HAP-1 (cell line): ENCODE measurements at regions not wholly inside any gene's neighbourhood (a gene's known extent, or its start where the extent isn't known, plus 50 kb on each side); places are given as distances from the start of the nearest gene placed in this dataset.
"Not testable (repeated sequence)": the region's sequence is repeated elsewhere in the genome, so short reads cannot be mapped to it uniquely, and the experiment has no call there.

Source experiments
- DNase-seq, 2 experiments: peaks; one replicate each; pipeline ENCODE4 v3.0.0-alpha.2; 2016 to 2020; ENCODE audit warnings: low spot score in 2 of 2
- H3K27me3 ChIP-seq: fragments of 250-450 bp; sonication (Bioruptor Pico); 2 replicates; pipeline ENCODE4 v1.5.1; 2020; ENCODE audit warnings: low read depth, mild to moderate bottlenecking, moderate library complexity
- H3K36me3 ChIP-seq: fragments of 250-450 bp; sonication (Bioruptor Pico); replicated peaks from 2 replicates; pipeline ENCODE4 v1.5.1; 2020; ENCODE audit warnings: mild to moderate bottlenecking
- H3K4me1 ChIP-seq: fragments of 250-450 bp; sonication (Bioruptor Pico); 2 replicates; pipeline ENCODE4 v1.5.1; 2020; ENCODE audit warnings: mild to moderate bottlenecking
- H3K4me3 ChIP-seq: fragments of 250-450 bp; sonication (Bioruptor Pico); 2 replicates; pipeline ENCODE4 v1.5.1; 2020; ENCODE audit warnings: mild to moderate bottlenecking, moderate library complexity
- H3K9me3 ChIP-seq: fragments of 250-450 bp; sonication (Bioruptor Pico); 2 replicates; pipeline ENCODE4 v1.5.1; 2020; ENCODE audit warnings: mild to moderate bottlenecking, moderate library complexity
- in situ Hi-C: fragments of 300-500 bp; cut with MboI; formaldehyde crosslinking; loops from 3 replicates; pipeline ENCODE4 v1.14.3; 2020; ENCODE audit warnings: low sequenced_read_pairs, inconsistent platforms, mixed read lengths

DNA sequence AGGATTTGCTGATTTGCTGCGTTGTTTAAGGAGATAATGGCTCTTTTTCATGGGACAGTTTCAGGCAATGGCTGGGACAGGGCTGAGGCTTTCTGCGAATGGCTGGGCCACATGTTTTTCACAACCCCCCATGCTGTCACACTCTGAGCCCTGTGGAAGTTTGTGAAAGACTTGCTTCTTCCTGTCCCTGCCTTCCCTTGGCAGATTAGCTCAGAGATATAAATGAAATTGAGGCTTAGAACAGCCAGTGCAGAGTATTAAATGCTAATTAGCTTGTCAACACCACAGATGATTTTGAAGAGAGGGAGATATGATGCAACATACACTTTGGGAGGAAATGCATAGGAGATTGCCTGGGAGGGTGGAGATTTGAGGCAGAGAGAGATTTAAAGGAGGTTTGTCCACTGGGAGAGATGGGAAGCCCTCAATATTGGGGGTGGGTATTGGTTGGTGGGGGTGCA is 232.0 kb downstream of the SH2D4B start:
- no peaks in the 10 kb centered on the region for H3K36me3 ChIP-seq
- DNase-seq, result no peak
- H3K9me3 ChIP-seq, result no peaks in the 10 kb centered on the region

DNA sequence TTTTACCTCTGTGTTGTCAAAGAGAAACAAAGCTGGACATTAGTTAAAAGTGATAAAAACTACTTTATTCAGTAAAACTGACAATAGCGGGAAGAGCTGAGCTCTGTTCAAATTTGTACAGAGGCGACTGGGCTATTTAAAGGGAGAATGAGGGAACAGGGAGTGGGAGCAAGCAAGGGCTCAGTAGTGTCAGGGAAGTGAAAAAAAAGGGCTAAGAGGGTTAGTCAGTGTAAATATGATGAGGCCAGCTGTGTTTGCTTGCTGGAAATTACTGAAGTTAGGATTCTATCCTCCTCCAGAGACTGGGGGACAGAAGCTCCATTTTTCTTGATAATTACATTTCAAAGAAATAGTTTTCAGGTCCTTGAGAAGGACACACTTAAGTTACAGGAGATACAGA is 232.5 kb downstream of the SH2D4B start:
- in situ Hi-C loops, result no loop called here
- no peak overlapping the region for H3K4me3 ChIP-seq
- DNase-seq, result no peak
- no peaks in the 10 kb centered on the region for H3K9me3 ChIP-seq
- H3K4me1 ChIP-seq, result no peaks in the 10 kb centered on the region
- no peaks in the 10 kb centered on the region for H3K36me3 ChIP-seq
- no peaks in the 10 kb centered on the region for H3K27me3 ChIP-seq

More for the DNA sequence above, 232.0 kb downstream of the SH2D4B start:
- no peaks in the 10 kb centered on the region for H3K27me3 ChIP-seq
- H3K4me3 ChIP-seq, result no peak overlapping the region
- in situ Hi-C loops, result no loop called here
- no peaks in the 10 kb centered on the region for H3K4me1 ChIP-seq

DNA sequence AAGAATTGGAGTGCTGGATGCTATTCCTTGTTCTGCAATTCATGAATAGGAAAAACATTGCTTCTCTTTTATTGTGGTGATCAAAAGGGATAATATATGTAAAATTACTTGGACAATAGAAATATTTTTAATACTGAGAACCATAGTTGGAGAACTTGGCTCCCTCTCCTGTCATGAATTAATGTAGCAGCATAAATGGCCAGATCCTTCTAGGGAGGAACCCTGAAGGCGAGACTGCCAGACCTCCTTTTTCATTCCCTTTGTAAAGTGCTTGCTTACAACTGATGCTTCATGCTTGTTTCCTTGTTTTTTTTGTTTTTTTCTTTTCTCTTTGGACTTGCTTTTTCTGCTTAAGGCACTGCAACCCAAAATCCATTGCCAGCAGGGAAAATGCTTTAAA is 233.6 kb downstream of the SH2D4B start:
- H3K4me1 ChIP-seq, result no peaks in the 10 kb centered on the region
- H3K9me3 ChIP-seq, result no peaks in the 10 kb centered on the region
- no peaks in the 10 kb centered on the region for H3K36me3 ChIP-seq
- no peak overlapping the region for H3K4me3 ChIP-seq
- in situ Hi-C loops, result no loop called here
- H3K27me3 ChIP-seq, result no peaks in the 10 kb centered on the region
- no peak for DNase-seq

DNA sequence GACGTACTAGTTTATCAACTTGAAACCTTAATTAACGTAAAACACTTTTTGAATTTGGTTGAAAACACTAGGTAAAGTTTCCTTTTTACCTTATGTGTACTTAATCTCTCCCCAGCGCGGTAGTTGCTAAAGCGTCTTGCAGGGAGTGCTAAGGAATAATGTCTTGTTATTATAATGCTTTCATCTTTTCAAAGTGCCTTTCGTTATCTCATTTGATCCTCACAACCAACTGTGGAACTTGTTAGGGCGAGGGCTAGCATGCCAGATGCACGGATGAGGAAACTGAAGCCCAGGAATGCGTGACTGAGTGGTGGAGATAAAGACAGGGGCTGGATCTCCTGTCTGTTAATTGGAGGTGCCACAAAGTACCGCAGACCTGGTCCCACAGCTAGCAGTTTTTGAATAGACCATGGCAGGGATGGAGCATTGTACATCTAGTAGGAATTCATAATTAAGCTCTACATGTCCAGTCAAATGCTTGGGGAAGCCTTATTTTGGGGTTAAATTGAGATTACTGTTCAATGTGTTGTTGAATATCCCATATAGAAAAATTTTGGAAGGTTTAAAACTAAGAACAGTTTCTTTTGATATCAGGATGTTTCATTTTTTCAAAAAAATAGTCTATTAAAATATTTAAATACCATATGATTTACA is 234.3 kb downstream of the SH2D4B start:
- no peaks in the 10 kb centered on the region for H3K27me3 ChIP-seq
- H3K9me3 ChIP-seq, result no peaks in the 10 kb centered on the region
- in situ Hi-C loops, result no loop called here
- DNase-seq, result no peak
- H3K4me1 ChIP-seq, result no peaks in the 10 kb centered on the region
- no peaks in the 10 kb centered on the region for H3K36me3 ChIP-seq
- H3K4me3 ChIP-seq, result no peak overlapping the region

DNA sequence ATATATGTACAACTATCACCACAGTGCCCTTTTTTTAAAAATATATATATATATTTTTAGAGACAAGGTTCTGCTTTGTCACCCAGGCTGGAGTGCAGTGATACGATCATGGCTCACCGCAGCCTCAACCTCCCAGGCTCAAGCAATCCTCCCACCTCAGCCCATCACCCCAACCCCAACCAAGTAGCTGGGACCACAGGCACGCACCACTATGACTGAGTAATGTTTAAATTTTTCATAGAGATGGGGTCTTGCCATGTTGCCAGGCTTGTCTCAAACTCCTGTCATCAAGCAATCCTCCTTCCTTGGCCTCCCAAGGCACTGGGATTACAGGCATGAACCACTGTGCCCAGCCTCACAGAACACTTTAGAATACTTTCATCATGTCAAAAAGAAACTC is 234.9 kb downstream of the SH2D4B start:
- in situ Hi-C loops, result no loop called here
- Histone ChIP-seq H3K27me3 (no peaks in the 10 kb centered on the region), H3K36me3 (no peaks in the 10 kb centered on the region), H3K4me1 (no peaks in the 10 kb centered on the region), H3K4me3 (no peak overlapping the region), H3K9me3 (no peaks in the 10 kb centered on the region)
- no peak for DNase-seq

DNA sequence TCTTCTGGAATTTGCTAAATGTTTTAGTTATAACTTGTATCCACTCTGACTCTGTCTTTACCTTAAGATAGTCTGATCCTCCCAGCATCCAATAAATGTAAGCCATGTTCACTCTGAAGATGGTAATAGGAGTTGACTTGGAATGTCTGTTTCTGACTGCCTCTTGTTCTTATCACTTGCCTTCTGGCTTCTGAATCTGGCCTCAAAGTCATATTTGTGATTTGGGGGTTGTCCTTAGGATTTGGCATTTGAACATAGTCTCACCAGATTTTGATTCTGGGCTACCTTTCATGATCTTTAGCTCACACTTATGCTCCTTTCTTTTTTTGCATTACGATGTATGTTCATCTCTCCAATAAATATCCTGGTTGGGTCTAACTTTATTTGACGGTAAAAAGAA is 247.0 kb downstream of the SH2D4B start:
- H3K36me3 ChIP-seq, result no peaks in the 10 kb centered on the region
- H3K9me3 ChIP-seq, result no peaks in the 10 kb centered on the region
- in situ Hi-C loops, result no loop called here
- no peak for DNase-seq
- no peaks in the 10 kb centered on the region for H3K4me1 ChIP-seq
- H3K27me3 ChIP-seq, result no peaks in the 10 kb centered on the region
- no peak overlapping the region for H3K4me3 ChIP-seq

DNA sequence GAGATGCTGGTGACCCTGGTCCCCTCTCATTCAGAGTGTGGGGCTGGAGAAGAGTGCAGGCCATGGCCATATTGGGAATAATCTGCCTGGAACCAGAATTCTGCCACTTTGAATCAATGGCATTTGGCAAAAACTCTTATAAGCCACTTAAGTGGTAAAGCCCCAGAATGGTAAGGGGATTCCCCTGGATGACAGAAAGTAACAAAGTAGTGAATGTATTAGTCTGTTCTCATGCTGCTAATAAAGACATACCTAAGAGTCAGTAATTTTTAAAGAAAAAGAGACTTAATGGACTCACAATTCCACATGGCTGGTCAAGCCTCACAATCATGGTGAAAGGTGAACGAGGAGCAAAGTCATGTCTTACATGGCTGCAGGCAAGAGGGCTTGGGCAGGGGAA is 248.6 kb downstream of the SH2D4B start:
- Histone ChIP-seq H3K9me3 (no peaks in the 10 kb centered on the region), H3K27me3 (no peaks in the 10 kb centered on the region), H3K36me3 (no peaks in the 10 kb centered on the region), H3K4me3 (no peak overlapping the region), H3K4me1 (no peaks in the 10 kb centered on the region)
- DNase-seq, result no peak
- in situ Hi-C loops, result no loop called here

DNA sequence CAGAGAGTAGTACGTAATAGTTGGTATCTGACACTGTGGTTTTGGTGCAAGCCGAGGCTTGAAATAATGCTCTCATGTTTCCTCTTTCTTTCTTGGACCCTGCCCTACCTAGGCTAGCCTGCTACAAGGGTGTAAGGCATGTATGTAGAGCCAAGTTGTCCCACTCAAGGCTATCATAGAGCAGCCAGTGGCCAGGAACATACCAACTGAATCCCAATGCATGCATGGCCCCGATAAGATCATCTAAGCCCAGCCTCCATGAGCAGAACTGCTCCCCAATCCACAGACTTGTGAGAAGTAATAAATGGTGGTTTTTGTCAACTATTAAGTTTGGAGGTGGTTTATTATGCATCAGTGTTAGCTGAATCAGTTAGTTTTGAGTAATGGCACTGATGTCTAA is 250.2 kb downstream of the SH2D4B start:
- DNase-seq, result no peak
- in situ Hi-C loops, result no loop called here
- Histone ChIP-seq H3K9me3 (no peaks in the 10 kb centered on the region), H3K4me1 (no peaks in the 10 kb centered on the region), H3K36me3 (no peaks in the 10 kb centered on the region), H3K4me3 (no peak overlapping the region), H3K27me3 (no peaks in the 10 kb centered on the region)

DNA sequence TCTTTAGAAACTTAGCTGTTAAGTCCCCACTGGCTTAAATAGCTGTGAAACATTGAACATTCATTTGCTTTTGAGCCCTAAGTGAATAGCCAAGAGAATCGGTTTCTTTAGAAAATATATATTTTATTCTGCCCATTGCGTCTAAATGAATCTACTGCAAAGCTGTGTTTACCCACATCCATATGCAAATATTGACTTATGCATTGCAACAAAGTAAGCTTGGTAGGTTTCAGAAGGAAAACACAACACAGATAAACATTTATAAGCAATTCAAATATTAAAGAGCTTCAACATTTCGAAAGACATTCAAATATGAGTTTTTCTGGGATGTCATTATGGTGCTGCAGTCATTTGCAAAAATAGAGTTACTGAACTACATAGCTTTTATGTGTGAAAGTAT is 257.3 kb downstream of the SH2D4B start:
- Histone ChIP-seq H3K4me3 (no peak overlapping the region), H3K27me3 (no peaks in the 10 kb centered on the region), H3K4me1 (no peaks in the 10 kb centered on the region), H3K9me3 (no peaks in the 10 kb centered on the region), H3K36me3 (no peaks in the 10 kb centered on the region)
- in situ Hi-C loops, result no loop called here
- DNase-seq, result no peak

DNA sequence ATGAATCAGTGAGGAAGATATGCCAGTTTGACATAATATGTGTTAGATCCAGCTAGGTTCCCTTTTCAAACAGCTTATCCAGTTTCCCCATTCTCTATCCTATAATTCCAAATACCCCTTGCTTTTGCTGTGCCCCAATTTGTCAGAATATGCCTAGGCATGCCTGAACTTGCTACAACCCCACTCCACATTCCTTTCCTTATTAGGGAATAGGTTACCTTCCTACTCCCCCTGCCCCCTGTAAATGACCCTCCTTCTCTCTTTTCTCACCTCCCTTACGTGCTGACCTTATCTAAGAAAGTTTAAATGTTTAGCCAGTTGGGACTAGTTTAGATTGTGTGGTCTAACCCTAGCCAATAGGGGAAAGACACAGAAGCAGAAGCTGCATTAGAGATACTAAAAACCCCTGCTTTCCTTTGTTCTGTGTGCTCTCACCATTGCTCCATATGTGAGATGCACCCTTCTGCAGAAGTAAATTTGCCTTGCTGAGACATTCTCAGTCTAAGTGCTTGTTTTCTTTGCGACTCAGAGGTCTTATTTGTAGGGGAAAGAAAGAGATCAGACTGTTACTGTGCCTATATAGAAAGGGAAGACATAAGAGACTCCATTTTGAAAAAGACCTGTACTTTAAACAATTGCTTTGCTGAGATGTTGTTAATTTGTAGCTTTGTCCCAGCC is 267.8 kb downstream of the SH2D4B start:
- in situ Hi-C loops, result no loop called here
- Histone ChIP-seq H3K27me3 (no peaks in the 10 kb centered on the region), H3K4me1 (no peaks in the 10 kb centered on the region), H3K4me3 (no peak overlapping the region), H3K9me3 (no peaks in the 10 kb centered on the region), H3K36me3 (no peaks in the 10 kb centered on the region)
- DNase-seq, result no peak

DNA sequence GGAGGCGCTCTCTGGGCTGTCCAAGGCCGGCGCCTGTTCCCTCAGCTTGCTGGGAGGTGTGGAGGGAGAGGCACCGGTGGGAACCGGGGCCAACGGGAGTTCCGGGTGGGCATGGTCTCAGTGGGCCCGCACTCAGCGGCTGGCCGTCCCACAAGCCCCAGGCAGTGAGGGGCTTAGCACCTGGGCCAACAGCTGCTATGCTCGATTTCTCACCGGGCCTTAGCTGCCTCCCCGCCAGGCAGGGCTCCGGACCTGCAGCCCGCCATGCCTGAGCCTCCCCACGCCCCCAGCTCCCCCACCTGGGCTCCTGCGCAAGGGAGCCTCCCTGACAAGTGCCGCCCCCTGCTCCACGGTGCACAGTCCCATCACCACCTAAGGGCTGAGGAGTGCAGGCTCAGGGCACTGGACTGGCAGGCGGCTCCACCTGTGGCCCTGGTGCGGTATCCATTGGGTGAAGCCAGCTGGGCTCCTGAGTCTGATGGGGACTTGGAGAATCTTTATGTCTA is 276.5 kb downstream of the SH2D4B start:
- no peak overlapping the region for H3K4me3 ChIP-seq
- no peaks in the 10 kb centered on the region for H3K9me3 ChIP-seq
- no peaks in the 10 kb centered on the region for H3K36me3 ChIP-seq
- no peaks in the 10 kb centered on the region for H3K4me1 ChIP-seq
- no peaks in the 10 kb centered on the region for H3K27me3 ChIP-seq
- in situ Hi-C loops, result no loop called here
- DNase-seq, result no peak

DNA sequence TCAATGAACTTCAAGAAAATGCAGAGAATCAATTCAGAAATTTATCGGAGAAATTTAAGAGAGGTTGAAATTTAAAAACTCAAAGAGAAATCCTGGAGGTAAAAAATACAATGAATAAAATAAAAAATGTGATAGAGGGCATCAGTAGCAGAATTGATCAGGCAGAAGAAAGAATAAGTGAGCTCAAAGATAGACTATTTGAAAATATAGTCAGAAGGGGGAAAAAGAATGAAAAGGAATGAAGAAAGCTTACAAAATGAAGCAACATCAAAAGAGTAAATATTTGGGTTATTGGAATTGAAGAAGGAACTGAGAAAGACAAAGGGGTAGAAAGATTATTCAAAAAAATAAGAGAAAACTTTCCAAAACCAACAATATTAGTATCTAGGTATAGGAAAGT is 291.4 kb downstream of the SH2D4B start:
- no peak for DNase-seq
- Histone ChIP-seq H3K36me3 (no peaks in the 10 kb centered on the region), H3K4me3 (no peak overlapping the region), H3K27me3 (no peaks in the 10 kb centered on the region), H3K4me1 (no peaks in the 10 kb centered on the region), H3K9me3 (no peaks in the 10 kb centered on the region)
- in situ Hi-C loops, result no loop called here

DNA sequence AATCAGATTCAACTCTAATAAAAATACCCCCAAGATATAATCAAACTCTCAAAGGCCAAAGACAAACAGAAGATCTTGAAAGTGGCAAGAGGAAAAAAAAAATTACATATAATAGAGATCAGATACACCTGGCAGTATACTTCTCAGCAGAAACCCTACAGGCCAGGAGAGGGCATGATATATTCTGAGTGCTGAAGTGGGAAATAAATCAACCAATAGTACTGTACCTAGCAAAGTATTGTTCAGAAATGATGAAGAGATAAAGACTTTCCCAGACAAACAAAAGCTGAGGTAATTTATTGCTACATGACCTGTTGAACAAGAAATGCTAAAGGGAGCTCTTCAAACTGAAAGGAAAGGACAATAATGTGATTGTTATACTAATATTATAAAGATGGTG is 291.9 kb downstream of the SH2D4B start:
- Histone ChIP-seq H3K4me1 (no peaks in the 10 kb centered on the region), H3K4me3 (no peak overlapping the region), H3K36me3 (no peaks in the 10 kb centered on the region), H3K9me3 (no peaks in the 10 kb centered on the region), H3K27me3 (no peaks in the 10 kb centered on the region)
- no peak for DNase-seq
- in situ Hi-C loops, result no loop called here

DNA sequence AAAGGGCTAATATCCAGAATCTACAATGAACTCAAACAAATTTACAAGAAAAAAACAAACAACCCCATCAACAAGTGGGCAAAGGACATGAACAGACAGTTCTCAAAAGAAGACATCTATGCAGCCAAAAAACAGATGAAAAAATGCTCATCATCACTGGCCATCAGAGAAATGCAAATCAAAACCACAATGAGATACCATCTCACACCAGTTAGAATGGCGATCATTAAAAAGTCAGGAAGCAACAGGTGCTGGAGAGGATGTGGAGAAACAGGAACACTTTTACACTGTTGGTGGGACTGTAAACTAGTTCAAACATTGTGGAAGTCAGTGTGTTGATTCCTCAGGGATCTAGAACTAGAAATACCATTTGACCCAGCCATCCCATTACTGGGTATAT is 295.0 kb downstream of the SH2D4B start:
- DNase-seq, H3K27me3 ChIP-seq, in situ Hi-C loops, H3K4me3 ChIP-seq, H3K4me1 ChIP-seq, H3K36me3 ChIP-seq, H3K9me3 ChIP-seq: not testable (repeated sequence)
